RKO (cell line): ENCODE measurements at regions not wholly inside any gene's neighbourhood (a gene's known extent, or its start where the extent isn't known, plus 50 kb on each side); places are given as distances from the start of the nearest gene placed in this dataset.

Experiments used
- DNase-seq: peaks from one replicate; pipeline ENCODE4 v3.0.0-alpha.2; 2016; ENCODE audit warnings: low spot score

DNA sequence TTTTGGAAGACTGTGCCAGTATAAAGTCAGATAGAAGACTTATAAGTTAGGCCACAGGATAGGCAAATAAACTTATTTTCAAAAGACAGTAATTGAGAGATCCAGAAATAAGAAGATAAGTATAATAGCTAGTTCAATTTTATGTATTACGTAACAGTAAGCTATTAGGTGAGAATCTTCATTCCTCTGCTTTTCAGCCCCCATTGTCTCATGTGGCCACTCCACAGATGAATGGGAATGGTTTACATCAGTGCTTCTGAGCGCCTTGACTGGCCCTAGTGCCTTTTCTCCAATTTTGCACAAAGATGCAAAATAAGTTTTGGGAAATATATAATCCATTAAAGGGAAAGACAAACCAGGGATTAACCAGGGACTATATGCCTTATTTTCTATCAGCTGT, 550.5 kb downstream of the MMUT start:
- DNase-seq, result no peak

GRCh38 chr6:48904809-48905208, 558.2 kb downstream of the MMUT start:
- DNase-seq, result no peak

DNA sequence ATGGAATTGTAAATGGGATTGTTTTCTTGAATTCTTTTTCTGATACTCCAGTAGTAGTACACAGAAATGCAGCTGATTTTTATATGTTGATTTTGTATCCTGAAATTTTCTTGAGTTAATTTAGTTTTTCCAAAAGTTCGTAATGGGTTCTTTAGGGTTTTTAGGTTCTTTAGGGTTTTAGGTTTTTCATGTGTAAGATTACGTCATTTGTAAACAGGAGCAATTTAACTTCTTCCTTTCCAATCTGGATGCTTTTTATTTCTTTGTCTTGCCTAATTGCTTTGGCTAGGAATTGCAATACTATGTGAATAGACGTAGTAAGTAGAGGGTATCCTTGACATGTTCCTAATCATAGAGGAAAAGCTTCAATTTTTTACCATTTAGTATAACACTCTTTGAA, 568.6 kb downstream of the MMUT start:
- no peak for DNase-seq

DNA sequence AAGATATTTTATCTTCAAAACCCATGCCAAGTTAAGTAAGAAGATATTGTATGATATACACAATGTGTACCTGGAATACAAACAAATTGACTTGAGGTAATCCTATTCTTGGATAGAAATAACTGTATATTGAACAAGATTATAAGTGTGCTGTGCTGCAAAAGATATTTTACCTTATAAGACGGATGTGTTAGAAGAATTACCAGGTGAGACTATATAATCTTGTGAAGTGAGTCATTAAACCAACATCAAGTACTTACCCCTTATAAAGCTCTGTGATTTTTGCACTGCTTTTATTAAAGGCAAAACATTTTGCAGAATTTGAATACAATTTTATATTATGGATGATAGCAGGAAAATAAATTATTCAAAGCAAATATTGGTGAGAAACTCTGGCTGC, 570.0 kb downstream of the MMUT start:
- DNase-seq, result no peak

- no peak for DNase-seq
These were observed 571.7 kb downstream of the MMUT start for GRCh38 chr6:48891308-48891707.

GRCh38 chr6:48889429-48889828, 573.6 kb downstream of the MMUT start:
- no peak for DNase-seq

- DNase-seq, result no peak
These were observed 579.9 kb downstream of the MMUT start for GRCh38 chr6:48883116-48883515.

- DNase-seq, result no peak
These were observed 581.5 kb downstream of the MMUT start for GRCh38 chr6:48881551-48881950.

- DNase-seq, result no peak
These were observed 593.5 kb downstream of the MMUT start for GRCh38 chr6:48869595-48869994.

- DNase-seq, result no peak
These were observed 596.4 kb downstream of the MMUT start for GRCh38 chr6:48866682-48867081.

GRCh38 chr6:48860175-48860574, 602.9 kb downstream of the MMUT start:
- DNase-seq, result no peak

DNA sequence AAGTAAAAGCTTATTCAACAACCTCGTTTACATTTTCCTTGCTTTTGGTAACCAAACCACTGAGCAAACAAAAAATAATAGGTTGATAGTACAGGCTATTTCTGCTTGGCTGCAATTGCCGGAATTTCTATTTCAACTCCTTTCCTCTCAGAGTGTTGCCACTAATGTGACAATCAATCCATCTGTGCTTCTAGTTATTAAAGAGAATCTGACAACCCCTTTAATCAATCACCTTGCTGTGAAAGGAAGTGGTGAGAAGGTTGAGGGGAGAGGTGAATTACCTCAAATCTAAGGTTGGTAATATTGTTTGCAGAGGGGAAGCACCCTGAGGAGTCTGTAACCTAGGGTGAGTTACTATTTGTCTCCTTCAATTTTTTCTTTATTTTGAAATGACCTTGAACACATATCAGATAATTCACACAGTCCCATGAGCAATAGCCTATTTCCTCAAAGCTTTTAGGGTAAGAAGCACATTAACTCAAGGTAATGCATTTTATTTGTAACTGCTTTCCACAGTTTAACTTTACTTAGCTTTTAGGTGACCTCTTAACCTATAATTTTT, 603.4 kb downstream of the MMUT start:
- no peak for DNase-seq

DNA sequence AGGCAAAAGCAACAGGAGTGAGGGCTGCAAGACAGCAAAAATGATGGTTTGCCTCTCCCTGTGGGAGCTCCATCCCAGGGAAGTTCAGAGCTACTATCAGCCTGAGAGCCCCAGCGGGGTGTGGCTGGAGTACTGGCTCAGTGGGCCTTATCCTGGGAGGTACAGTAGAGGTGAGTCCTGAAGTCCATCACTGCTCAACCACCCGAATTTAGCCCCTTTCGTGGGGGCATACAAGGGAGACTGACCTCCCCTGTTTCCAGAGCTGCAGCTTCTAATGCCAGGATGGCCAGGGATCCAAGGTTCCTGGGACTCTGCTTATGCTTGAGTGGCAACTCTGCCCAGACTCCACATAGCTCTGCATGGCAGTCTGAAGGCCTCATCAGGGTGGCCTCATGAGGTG, 617.8 kb downstream of the MMUT start:
- no peak for DNase-seq

DNA sequence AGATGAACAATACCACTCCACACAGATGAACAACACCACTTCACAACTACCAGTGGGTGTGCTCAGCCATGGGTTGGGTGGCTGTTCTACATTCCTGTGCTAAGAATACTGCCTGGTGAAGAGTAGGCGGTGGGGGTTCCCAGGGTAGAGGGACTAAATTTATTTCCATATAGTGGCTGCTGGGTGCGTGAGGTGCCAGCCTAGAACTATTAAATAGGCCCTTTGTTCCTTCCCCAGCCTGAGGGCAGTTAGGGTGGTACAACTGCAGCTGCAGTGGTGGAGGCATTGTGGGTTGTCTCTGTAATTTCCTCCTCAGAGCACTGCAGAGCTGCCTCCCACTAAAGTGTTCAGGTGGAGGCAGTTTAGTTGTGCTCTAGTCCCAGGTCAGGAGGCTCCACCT, 618.4 kb downstream of the MMUT start:
- no peak for DNase-seq

DNA sequence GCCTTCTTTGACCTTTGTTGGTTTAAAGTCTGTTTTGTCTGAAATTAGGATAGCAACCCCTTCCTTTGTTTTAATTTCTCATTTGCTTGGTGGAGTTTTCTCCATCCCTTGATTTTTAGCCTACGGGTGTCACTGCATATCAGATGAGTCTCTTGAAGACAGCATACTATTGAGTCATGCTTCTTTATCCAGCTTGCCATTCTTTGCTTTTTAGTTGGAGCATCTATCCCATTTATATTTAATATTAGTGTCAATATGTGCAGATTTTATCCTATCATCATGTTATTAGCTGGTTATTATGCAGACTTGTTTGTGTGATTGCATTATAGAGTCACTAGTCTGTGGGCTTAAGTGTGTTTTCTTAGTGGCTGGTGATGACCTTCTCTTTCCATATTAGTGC, 622.2 kb downstream of the MMUT start:
- no peak for DNase-seq

GRCh38 chr6:48839206-48839605, 623.8 kb downstream of the MMUT start:
- DNase-seq, result no peak

DNA sequence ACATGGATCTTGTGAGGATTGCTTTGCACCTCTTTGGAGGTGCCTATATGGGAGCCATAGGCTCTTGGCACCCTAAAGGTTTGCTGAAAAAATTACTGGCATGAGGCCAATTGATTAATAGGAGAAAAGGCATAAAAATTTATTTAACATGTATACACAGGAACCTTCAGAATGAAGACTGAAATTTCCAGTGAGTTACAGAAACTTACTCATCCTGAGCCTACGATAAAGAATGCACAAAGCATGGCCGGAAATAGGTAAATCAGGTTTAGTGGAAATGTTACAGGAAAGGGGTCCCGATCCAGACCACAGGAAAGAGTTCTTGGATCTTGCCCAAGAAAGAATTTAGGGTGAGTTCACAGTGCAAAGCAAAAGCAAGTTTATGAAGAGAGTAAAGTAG, 625.3 kb downstream of the MMUT start:
- DNase-seq, result no peak

- DNase-seq, result no peak
These were observed 627.6 kb downstream of the MMUT start for GRCh38 chr6:48835421-48835958.

DNA sequence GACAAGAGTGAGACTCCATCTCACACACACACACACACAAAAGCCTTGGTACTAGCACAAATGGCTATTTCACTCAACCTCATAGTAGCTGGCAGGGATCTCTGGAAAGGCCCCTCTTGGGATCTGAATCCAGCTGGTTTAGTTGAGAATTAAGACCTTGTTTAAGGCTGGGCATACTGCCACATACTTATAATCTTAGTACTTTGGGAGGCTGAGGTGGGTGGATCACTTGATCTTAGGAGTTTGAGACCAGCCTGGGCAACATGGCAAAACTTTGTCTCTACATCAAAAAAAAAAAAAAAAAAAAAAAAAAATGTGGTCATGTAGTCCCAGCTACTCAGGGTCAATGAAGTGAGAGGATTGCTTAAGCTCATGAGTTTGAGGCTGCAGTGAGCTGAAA, 628.3 kb downstream of the MMUT start:
- DNase-seq, result no peak

DNA sequence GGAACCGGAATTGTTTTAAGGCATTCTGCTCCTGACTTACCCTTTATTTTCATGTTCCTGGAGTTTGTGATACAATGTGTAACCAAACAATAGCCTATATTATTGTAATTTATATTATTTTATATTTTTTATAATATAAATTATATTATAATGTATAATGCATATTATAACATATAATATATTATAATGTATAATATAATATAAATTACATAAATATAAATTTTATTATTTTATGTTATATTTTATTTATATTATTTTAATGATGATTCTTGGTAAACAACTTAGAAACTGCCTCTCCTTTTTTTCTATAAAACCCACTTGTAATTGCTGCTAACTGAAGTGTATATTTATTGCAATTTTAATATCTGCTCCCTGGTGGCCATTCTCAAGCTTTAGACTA, 629.1 kb downstream of the MMUT start:
- no peak for DNase-seq

DNA sequence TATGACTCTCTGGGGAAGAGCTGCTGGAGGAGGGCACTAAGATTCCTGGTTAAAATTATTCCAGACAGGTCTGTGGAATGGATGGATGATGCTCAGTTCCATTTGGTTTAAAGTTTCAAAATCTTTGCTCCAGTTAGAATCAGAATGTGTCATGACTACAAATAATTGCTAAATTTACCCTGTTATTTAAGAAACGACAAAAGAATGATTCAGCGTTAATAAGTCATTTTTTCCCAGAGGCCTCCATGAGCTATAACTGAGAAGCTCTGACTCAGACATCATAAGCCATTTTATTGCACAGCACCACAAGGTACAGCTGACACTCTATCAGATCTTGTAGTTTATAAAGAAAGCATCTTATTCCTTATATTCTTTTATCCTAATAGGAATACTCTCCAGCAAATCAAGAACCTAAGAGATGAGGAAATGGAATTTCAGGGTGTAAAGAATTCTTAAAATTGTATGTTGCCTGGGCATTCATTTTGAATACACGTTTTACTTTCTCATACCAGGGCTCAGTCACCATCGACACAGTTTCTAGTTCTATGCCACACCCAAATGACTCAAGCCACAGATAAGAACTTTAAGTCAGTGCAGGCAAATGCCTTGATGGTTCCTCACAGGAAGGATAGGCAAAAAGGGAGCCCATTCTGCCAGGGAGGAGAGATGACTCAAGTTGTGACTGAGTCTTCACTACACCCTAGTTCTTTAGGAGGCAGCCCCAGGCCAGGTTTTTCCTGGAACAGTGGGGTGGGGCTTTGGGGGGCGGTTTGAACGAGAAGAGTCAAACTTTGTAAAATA, 636.0 kb downstream of the MMUT start:
- peak; percentile 94 for DNase-seq

DNA sequence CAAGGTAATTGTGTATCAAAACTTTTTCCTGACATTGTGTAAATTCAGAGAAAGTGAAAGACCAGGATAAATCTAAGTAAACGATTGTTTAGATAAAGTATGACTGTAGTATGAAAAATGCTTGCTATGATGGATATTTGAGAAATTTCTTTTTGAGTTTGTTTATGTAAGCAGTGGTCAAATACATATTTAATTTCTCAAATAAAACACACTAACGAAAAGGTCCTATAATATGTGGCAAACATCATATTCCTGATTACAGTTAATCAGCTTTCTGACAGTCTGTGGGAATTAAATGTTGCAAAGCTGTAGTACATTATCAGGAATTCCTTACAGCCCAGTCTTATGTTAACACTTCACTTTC, 636.9 kb downstream of the MMUT start:
- no peak for DNase-seq

DNA sequence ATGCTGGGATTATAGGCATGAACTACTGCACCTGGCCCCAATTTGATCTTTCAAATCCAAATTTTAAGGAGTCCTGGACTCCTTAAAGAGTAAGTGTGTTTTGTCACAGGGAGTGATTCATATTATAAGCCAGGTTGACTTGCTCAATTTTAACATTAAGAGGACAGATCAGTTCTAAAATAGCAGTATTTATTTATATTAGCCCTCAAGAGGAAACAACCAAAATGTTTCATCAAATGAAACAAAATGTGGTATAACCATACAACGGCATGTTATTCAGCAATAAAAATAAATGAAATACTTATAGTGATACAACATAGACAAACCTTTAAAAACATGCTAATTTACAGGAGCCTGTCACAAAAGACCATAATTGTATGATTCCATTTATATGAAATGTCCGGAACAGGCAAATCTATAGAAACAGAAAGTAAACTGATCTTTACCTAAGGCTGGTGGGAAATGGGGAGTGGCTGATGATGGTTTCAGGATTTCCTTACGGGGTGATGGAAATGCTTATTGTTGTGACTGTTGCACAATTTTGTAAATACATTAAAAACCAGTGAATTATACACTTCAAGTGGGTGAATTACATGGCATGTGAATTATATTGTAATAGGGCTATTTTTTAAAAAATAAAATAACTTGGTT, 637.4 kb downstream of the MMUT start:
- DNase-seq, result no peak

GRCh38 chr6:48818052-48818412, 645.0 kb downstream of the MMUT start:
- no peak for DNase-seq
